HUES6 (cell line): ENCODE measurements at regions not wholly inside any gene's neighbourhood (a gene's known extent, or its start where the extent isn't known, plus 50 kb on each side); places are given as distances from the start of the nearest gene placed in this dataset.

Source experiments
- H3K27ac ChIP-seq: 2 replicates; pipeline ENCODE4 v1.7.0; 2013; ENCODE audit warnings: low read depth, mild to moderate bottlenecking, low read length, inconsistent platforms
- H3K27me3 ChIP-seq: 2 replicates; pipeline ENCODE4 v1.6.1; 2013; ENCODE audit warnings: low read length; ENCODE audit not compliant: control insufficient read depth, insufficient read depth
- H3K36me3 ChIP-seq: 2 replicates; pipeline ENCODE4 v1.6.1; 2013; ENCODE audit warnings: low read length; ENCODE audit not compliant: control insufficient read depth, insufficient read depth
- H3K4me1 ChIP-seq: 2 replicates; pipeline ENCODE4 v1.6.1; 2013; ENCODE audit warnings: low read length; ENCODE audit not compliant: control insufficient read depth, insufficient read depth
- H3K4me3 ChIP-seq: 2 replicates; pipeline ENCODE4 v1.5.1; 2013; ENCODE audit warnings: low read depth, low read length
- H3K9ac ChIP-seq: one replicate; pipeline ENCODE4 v1.6.1; 2013; ENCODE audit warnings: mild to moderate bottlenecking, low read length
- H3K9me3 ChIP-seq: 2 replicates; pipeline ENCODE4 v1.6.1; 2013; ENCODE audit warnings: low read depth, low read length; ENCODE audit not compliant: control insufficient read depth, insufficient read depth

- Histone ChIP-seq H3K9me3 (no peaks in the 10 kb centered on the region), H3K4me1 (no peaks in the 10 kb centered on the region), H3K9ac (no peak overlapping the region), H3K27ac (no peak overlapping the region), H3K36me3 (no peaks in the 10 kb centered on the region), H3K27me3 (no peaks in the 10 kb centered on the region), H3K4me3 (no peak overlapping the region)
Measured at GRCh38 chr2:57370882-57371585, 675.6 kb upstream of the VRK2 start.

GRCh38 chr2:57372237-57372984 is 674.2 kb upstream of the VRK2 start:
- no peak overlapping the region for H3K9ac ChIP-seq
- no peaks in the 10 kb centered on the region for H3K4me1 ChIP-seq
- H3K4me3 ChIP-seq, result no peak overlapping the region
- no peaks in the 10 kb centered on the region for H3K9me3 ChIP-seq
- no peak overlapping the region for H3K27ac ChIP-seq
- no peaks in the 10 kb centered on the region for H3K36me3 ChIP-seq
- no peaks in the 10 kb centered on the region for H3K27me3 ChIP-seq

GRCh38 chr2:57373530-57373929 is 673.1 kb upstream of the VRK2 start:
- Histone ChIP-seq H3K27ac (no peak overlapping the region), H3K36me3 (no peaks in the 10 kb centered on the region), H3K9me3 (no peaks in the 10 kb centered on the region), H3K4me1 (no peaks in the 10 kb centered on the region), H3K4me3 (no peak overlapping the region), H3K9ac (no peak overlapping the region), H3K27me3 (no peaks in the 10 kb centered on the region)

GRCh38 chr2:57376985-57377384 is 669.6 kb upstream of the VRK2 start:
- no peak overlapping the region for H3K27ac ChIP-seq
- H3K9ac ChIP-seq, result no peak overlapping the region
- no peaks in the 10 kb centered on the region for H3K27me3 ChIP-seq
- no peak overlapping the region for H3K4me3 ChIP-seq
- H3K4me1 ChIP-seq, result no peaks in the 10 kb centered on the region
- no peaks in the 10 kb centered on the region for H3K36me3 ChIP-seq
- no peaks in the 10 kb centered on the region for H3K9me3 ChIP-seq

DNA sequence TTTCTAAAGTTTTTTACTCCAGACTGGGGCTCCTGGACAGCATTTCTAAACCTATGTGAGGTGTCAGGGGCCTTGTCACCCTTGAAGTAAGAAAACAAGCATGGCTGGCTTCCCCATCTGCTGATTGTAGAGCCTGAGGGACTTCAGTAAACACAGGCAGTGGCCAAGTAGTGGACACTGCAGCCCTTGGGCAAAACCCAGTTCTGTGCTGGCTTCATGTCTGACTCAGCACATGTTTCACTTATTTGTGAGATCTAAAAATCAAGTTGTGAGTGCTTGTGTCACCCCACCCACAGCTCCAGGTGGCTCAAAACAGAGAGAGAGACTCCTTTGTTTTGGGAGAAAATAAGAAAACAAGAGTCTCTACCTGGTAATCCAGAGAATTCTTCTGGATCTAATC is 660.3 kb upstream of the VRK2 start:
- H3K9me3 ChIP-seq, result no peaks in the 10 kb centered on the region
- H3K4me3 ChIP-seq, result no peak overlapping the region
- no peaks in the 10 kb centered on the region for H3K27me3 ChIP-seq
- no peaks in the 10 kb centered on the region for H3K36me3 ChIP-seq
- no peak overlapping the region for H3K9ac ChIP-seq
- no peaks in the 10 kb centered on the region for H3K4me1 ChIP-seq
- H3K27ac ChIP-seq, result no peak overlapping the region

DNA sequence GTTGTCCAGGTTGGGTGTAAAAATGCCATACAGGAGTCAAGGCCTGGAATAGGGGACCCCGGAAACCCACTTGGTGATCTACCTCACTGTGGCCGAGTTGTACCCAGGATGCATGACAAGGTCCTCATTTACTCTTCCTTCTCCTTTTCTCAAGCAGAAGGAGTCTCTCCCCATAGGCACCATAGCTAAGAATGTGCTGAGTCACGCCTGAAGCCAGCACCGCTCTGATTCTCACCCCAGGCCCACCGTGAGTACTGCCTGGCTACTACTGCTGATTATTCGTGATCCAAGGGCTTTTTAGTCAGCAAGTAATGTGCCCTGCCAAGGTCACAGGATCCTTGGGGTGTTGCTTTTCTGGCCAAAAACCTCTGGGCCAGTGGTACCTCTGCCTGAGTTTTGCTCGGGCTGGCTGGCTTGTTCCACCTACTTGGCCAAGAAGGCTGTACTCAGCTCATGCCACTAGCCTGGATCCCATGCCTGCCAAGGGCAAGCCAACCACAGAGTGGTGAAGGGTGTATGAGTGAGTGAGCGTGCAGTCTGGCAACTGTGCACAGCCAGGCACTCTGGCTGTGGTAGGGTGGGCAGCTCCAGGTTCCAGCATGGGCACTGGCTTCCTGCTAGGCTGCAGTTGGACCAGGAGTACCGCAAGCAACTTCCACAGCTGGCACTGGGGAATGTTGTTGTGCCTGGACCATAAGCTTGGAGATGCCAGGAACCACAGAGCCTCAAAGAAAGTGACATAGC is 650.1 kb upstream of the VRK2 start:
- Histone ChIP-seq H3K27me3 (no peaks in the 10 kb centered on the region), H3K36me3 (no peaks in the 10 kb centered on the region), H3K27ac (no peak overlapping the region), H3K4me3 (no peak overlapping the region), H3K9me3 (no peaks in the 10 kb centered on the region), H3K9ac (no peak overlapping the region), H3K4me1 (peaks cover 5% of the 10 kb centered on the region; the same call in 1 of the 2 replicates)

GRCh38 chr2:57397550-57398360 is 648.9 kb upstream of the VRK2 start:
- Histone ChIP-seq H3K36me3 (no peaks in the 10 kb centered on the region), H3K9me3 (no peaks in the 10 kb centered on the region), H3K9ac (no peak overlapping the region)

GRCh38 chr2:57399057-57399456 is 647.5 kb upstream of the VRK2 start:
- no peaks in the 10 kb centered on the region for H3K36me3 ChIP-seq
- no peak overlapping the region for H3K9ac ChIP-seq
- peaks cover 5% of the 10 kb centered on the region; the same call in 1 of the 2 replicates for H3K4me1 ChIP-seq
- H3K27ac ChIP-seq, result no peak overlapping the region
- no peaks in the 10 kb centered on the region for H3K27me3 ChIP-seq
- H3K9me3 ChIP-seq, result no peaks in the 10 kb centered on the region
- no peak overlapping the region for H3K4me3 ChIP-seq

More at GRCh38 chr2:57397550-57398360, 648.9 kb upstream of the VRK2 start:
- no peak overlapping the region for H3K27ac ChIP-seq
- no peaks in the 10 kb centered on the region for H3K27me3 ChIP-seq
- H3K4me3 ChIP-seq, result no peak overlapping the region
- H3K4me1 ChIP-seq, result peaks cover 5% of the 10 kb centered on the region; the same call in 1 of the 2 replicates

DNA sequence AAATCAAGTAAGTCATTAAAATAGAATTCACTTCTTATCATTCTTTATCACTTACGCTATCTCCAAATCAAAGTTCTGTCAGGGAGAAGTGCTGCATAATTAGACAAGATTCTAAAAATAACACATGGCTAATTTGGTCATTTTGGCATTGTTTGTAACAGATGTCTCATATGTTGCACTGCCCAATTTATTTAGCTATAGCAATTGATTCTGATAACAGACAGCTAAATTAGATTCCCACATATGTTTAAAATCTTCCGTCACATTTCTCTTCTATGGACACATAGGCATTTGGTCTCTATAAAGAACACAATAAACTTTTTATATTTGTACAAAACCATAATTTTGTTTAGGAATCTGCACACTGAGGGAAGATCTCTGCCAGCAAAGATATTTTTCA is 644.5 kb upstream of the VRK2 start:
- no peaks in the 10 kb centered on the region for H3K36me3 ChIP-seq
- H3K9ac ChIP-seq, result no peak overlapping the region
- no peak overlapping the region for H3K27ac ChIP-seq
- no peak overlapping the region for H3K4me3 ChIP-seq
- H3K9me3 ChIP-seq, result no peaks in the 10 kb centered on the region
- no peaks in the 10 kb centered on the region for H3K27me3 ChIP-seq
- no peaks in the 10 kb centered on the region; the same call in 1 of the 2 replicates for H3K4me1 ChIP-seq

- H3K4me3 ChIP-seq, result no peak overlapping the region
Measured at GRCh38 chr2:57402755-57403154, 643.9 kb upstream of the VRK2 start.

More at GRCh38 chr2:57402755-57403154, 643.9 kb upstream of the VRK2 start:
- H3K27me3 ChIP-seq, result no peaks in the 10 kb centered on the region
- no peaks in the 10 kb centered on the region for H3K9me3 ChIP-seq
- H3K4me1 ChIP-seq, result peaks cover 3% of the 10 kb centered on the region
- H3K9ac ChIP-seq, result no peak overlapping the region
- H3K27ac ChIP-seq, result no peak overlapping the region
- no peaks in the 10 kb centered on the region for H3K36me3 ChIP-seq
